ENCODE measurements at regions not wholly inside any gene's neighbourhood (a gene's known extent, or its start where the extent isn't known, plus 50 kb on each side); places are given as distances from the start of the nearest gene placed in this dataset.

GRCh38 chr2:42951263-42951938, 159.0 kb upstream of the HAAO start:
- TF ChIP-seq CTCF (IDR thresholded peaks at IDR 0.05; ENCODE audit: low read depth, low read length, poor library complexity, severe bottlenecking): no peak
- no peak for TF ChIP-seq EZH2phosphoT487 (IDR thresholded peaks at IDR 0.05; ENCODE audit: borderline replicate concordance, low read length)
